ENCODE measurements at regions not wholly inside any gene's neighbourhood (a gene's known extent, or its start where the extent isn't known, plus 50 kb on each side); places are given as distances from the start of the nearest gene placed in this dataset.

DNA sequence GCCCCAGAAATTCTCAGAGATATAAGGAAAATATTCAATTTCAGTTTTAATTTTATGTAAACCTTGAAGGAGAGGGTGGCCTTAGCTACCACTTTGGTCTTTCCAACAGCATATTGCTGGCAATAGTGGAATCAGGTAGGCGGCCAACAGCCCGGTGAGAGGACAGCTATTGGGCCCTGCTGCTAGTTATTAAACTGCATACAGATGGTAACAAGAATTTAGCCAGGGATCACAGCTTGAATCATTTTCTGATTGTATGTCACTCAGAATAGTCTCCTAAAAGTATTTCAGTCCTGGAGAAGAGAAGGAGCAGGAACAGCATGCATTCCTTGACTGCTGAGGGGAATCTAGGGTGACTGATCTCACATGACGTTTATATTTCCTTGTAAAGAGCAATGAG lies 261.4 kb upstream of the SMIM30 start:
- Histone ChIP-seq H3K4ac (ENCODE audit: low read length) (no peak overlapping the region), H3K9me3 (replicated peaks in 1 of 2; ENCODE audit: control insufficient read depth in 2 of 2, insufficient read depth in 1 of 2, low read depth in 1 of 2, low read length in 2 of 2) (no peaks in the 10 kb centered on the region), H3K4me1 (ENCODE audit: control insufficient read depth in 2 of 2, insufficient read depth in 1 of 2, low read depth in 1 of 2, low read length in 2 of 2) (no peaks in the 10 kb centered on the region), H3K4me2 (ENCODE audit: insufficient read depth, low read length, poor library complexity, severe bottlenecking) (no peak overlapping the region), H4K8ac (ENCODE audit: low read depth, low read length) (no peak overlapping the region), H3K4me3 (ENCODE audit: low read length in 2 of 2) (no peak overlapping the region), H2BK120ac (ENCODE audit: low read depth, low read length) (no peak overlapping the region), H3K23ac (ENCODE audit: low read depth, low read length, poor library complexity) (no peak overlapping the region), H3K9ac (ENCODE audit: low read depth, low read length, poor library complexity) (no peak overlapping the region), H3K36me3 (replicated peaks in 1 of 2; ENCODE audit: control insufficient read depth in 2 of 2, insufficient read depth in 2 of 2, low read length in 2 of 2) (no peaks in the 10 kb centered on the region), H2AFZ (ENCODE audit: low read length) (no peak overlapping the region), H2BK12ac (ENCODE audit: low read length) (no peak overlapping the region), H2BK5ac (ENCODE audit: low read length) (no peak overlapping the region), H2BK15ac (ENCODE audit: low read length) (no peak overlapping the region), H3K18ac (ENCODE audit: low read length) (no peak overlapping the region), H2AK5ac (ENCODE audit: low read depth, low read length) (no peak overlapping the region), H3K79me1 (ENCODE audit: low read depth, low read length) (no peaks in the 10 kb centered on the region), H4K91ac (ENCODE audit: low read depth, low read length, poor library complexity) (no peak overlapping the region), H3K27ac (replicated peaks; ENCODE audit: low read length) (no peak overlapping the region), H3K14ac (ENCODE audit: low read length) (no peak overlapping the region), H3K27me3 (ENCODE audit: control insufficient read depth in 3 of 3, insufficient read depth in 3 of 3, low read depth in 1 of 3, low read length in 3 of 3) (no peaks in the 10 kb centered on the region)
- DNase-seq (ENCODE audit: low spot score): no peak
- WGBS, 2 donors (ENCODE audit: extremely low coverage in 2 of 2, insufficient read length in 2 of 2, insufficient replicate concordance in 1 of 2): no CpG with 5 or more reads among the region's 3 CpGs

GRCh38 chr7:113374955-113375354 lies 256.6 kb upstream of the SMIM30 start:
- DNase-seq (ENCODE audit: low spot score): no peak
- no peaks in the 10 kb centered on the region for H3K9me3 ChIP-seq (replicated peaks in 1 of 2; ENCODE audit: control insufficient read depth in 2 of 2, insufficient read depth in 1 of 2, low read depth in 1 of 2, low read length in 2 of 2)
- no peak overlapping the region for H3K9ac ChIP-seq (ENCODE audit: low read depth, low read length, poor library complexity)
- no peak overlapping the region for H2BK12ac ChIP-seq (ENCODE audit: low read length)
- no peaks in the 10 kb centered on the region for H3K27me3 ChIP-seq (ENCODE audit: control insufficient read depth in 3 of 3, insufficient read depth in 3 of 3, low read depth in 1 of 3, low read length in 3 of 3)
- no peak overlapping the region for H3K27ac ChIP-seq (replicated peaks; ENCODE audit: low read length)
- no peak overlapping the region for H2AK5ac ChIP-seq (ENCODE audit: low read depth, low read length)
- no peak overlapping the region for H2BK120ac ChIP-seq (ENCODE audit: low read depth, low read length)
- H2BK5ac ChIP-seq (ENCODE audit: low read length): no peak overlapping the region
- no peak overlapping the region for H3K4me2 ChIP-seq (ENCODE audit: insufficient read depth, low read length, poor library complexity, severe bottlenecking)
- no peak overlapping the region for H3K14ac ChIP-seq (ENCODE audit: low read length)
- no peaks in the 10 kb centered on the region for H3K79me1 ChIP-seq (ENCODE audit: low read depth, low read length)
- H3K18ac ChIP-seq (ENCODE audit: low read length): no peak overlapping the region
- no peak overlapping the region for H2AFZ ChIP-seq (ENCODE audit: low read length)
- H3K36me3 ChIP-seq (replicated peaks in 1 of 2; ENCODE audit: control insufficient read depth in 2 of 2, insufficient read depth in 2 of 2, low read length in 2 of 2): no peaks in the 10 kb centered on the region
- no peak overlapping the region for H2BK15ac ChIP-seq (ENCODE audit: low read length)
- no peak overlapping the region for H4K91ac ChIP-seq (ENCODE audit: low read depth, low read length, poor library complexity)
- no peak overlapping the region for H4K8ac ChIP-seq (ENCODE audit: low read depth, low read length)
- no peak overlapping the region for H3K4ac ChIP-seq (ENCODE audit: low read length)
- WGBS, 2 donors (ENCODE audit: extremely low coverage in 2 of 2, insufficient read length in 2 of 2, insufficient replicate concordance in 1 of 2): no CpG with 5 or more reads among the region's 2 CpGs
- H3K23ac ChIP-seq (ENCODE audit: low read depth, low read length, poor library complexity): no peak overlapping the region
- no peak overlapping the region for H3K4me3 ChIP-seq (ENCODE audit: low read length in 2 of 2)
- H3K4me1 ChIP-seq (ENCODE audit: control insufficient read depth in 2 of 2, insufficient read depth in 1 of 2, low read depth in 1 of 2, low read length in 2 of 2): no peaks in the 10 kb centered on the region

- Histone ChIP-seq H3K4me2 (ENCODE audit: insufficient read depth, low read length, poor library complexity, severe bottlenecking) (no peak overlapping the region), H3K27ac (replicated peaks; ENCODE audit: low read length) (no peak overlapping the region), H3K4me3 (ENCODE audit: low read length in 2 of 2) (no peak overlapping the region), H2AK5ac (ENCODE audit: low read depth, low read length) (no peak overlapping the region), H3K36me3 (replicated peaks in 1 of 2; ENCODE audit: control insufficient read depth in 2 of 2, insufficient read depth in 2 of 2, low read length in 2 of 2) (no peaks in the 10 kb centered on the region), H3K9me3 (replicated peaks in 1 of 2; ENCODE audit: control insufficient read depth in 2 of 2, insufficient read depth in 1 of 2, low read depth in 1 of 2, low read length in 2 of 2) (no peaks in the 10 kb centered on the region), H2BK15ac (ENCODE audit: low read length) (no peak overlapping the region), H2BK12ac (ENCODE audit: low read length) (no peak overlapping the region), H3K79me1 (ENCODE audit: low read depth, low read length) (no peaks in the 10 kb centered on the region), H3K4me1 (ENCODE audit: control insufficient read depth in 2 of 2, insufficient read depth in 1 of 2, low read depth in 1 of 2, low read length in 2 of 2) (no peaks in the 10 kb centered on the region), H3K18ac (ENCODE audit: low read length) (no peak overlapping the region), H3K4ac (ENCODE audit: low read length) (no peak overlapping the region), H2AFZ (ENCODE audit: low read length) (no peak overlapping the region), H4K91ac (ENCODE audit: low read depth, low read length, poor library complexity) (no peak overlapping the region), H2BK5ac (ENCODE audit: low read length) (no peak overlapping the region), H4K8ac (ENCODE audit: low read depth, low read length) (no peak overlapping the region), H3K23ac (ENCODE audit: low read depth, low read length, poor library complexity) (no peak overlapping the region), H3K9ac (ENCODE audit: low read depth, low read length, poor library complexity) (no peak overlapping the region), H3K27me3 (ENCODE audit: control insufficient read depth in 3 of 3, insufficient read depth in 3 of 3, low read depth in 1 of 3, low read length in 3 of 3) (no peaks in the 10 kb centered on the region), H2BK120ac (ENCODE audit: low read depth, low read length) (no peak overlapping the region), H3K14ac (ENCODE audit: low read length) (no peak overlapping the region)
- DNase-seq (ENCODE audit: low spot score): no peak
- WGBS, 2 donors (ENCODE audit: extremely low coverage in 2 of 2, insufficient read length in 2 of 2, insufficient replicate concordance in 1 of 2): no CpG with 5 or more reads among the region's 2 CpGs
Observed at GRCh38 chr7:113373863-113374262, 255.5 kb upstream of the SMIM30 start.

GRCh38 chr7:113371416-113372043 lies 253.2 kb upstream of the SMIM30 start:
- no peak overlapping the region for H3K18ac ChIP-seq (ENCODE audit: low read length)
- no peak overlapping the region for H3K4me2 ChIP-seq (ENCODE audit: insufficient read depth, low read length, poor library complexity, severe bottlenecking)
- no peak overlapping the region for H3K14ac ChIP-seq (ENCODE audit: low read length)
- no peak overlapping the region for H3K23ac ChIP-seq (ENCODE audit: low read depth, low read length, poor library complexity)
- no peak overlapping the region for H2AFZ ChIP-seq (ENCODE audit: low read length)
- H2BK15ac ChIP-seq (ENCODE audit: low read length): no peak overlapping the region
- H3K4me1 ChIP-seq (ENCODE audit: control insufficient read depth in 2 of 2, insufficient read depth in 1 of 2, low read depth in 1 of 2, low read length in 2 of 2): no peaks in the 10 kb centered on the region
- H4K8ac ChIP-seq (ENCODE audit: low read depth, low read length): no peak overlapping the region
- no peak overlapping the region for H2BK5ac ChIP-seq (ENCODE audit: low read length)
- no peaks in the 10 kb centered on the region for H3K79me1 ChIP-seq (ENCODE audit: low read depth, low read length)
- no peak overlapping the region for H3K27ac ChIP-seq (replicated peaks; ENCODE audit: low read length)
- no peak overlapping the region for H2BK120ac ChIP-seq (ENCODE audit: low read depth, low read length)
- H3K36me3 ChIP-seq (replicated peaks in 1 of 2; ENCODE audit: control insufficient read depth in 2 of 2, insufficient read depth in 2 of 2, low read length in 2 of 2): no peaks in the 10 kb centered on the region
- H3K9ac ChIP-seq (ENCODE audit: low read depth, low read length, poor library complexity): no peak overlapping the region
- no peak overlapping the region for H3K4ac ChIP-seq (ENCODE audit: low read length)
- no peak overlapping the region for H2AK5ac ChIP-seq (ENCODE audit: low read depth, low read length)
- H3K27me3 ChIP-seq (ENCODE audit: control insufficient read depth in 3 of 3, insufficient read depth in 3 of 3, low read depth in 1 of 3, low read length in 3 of 3): no peaks in the 10 kb centered on the region
- no peak for DNase-seq (ENCODE audit: low spot score)
- WGBS, 2 donors (ENCODE audit: extremely low coverage in 2 of 2, insufficient read length in 2 of 2, insufficient replicate concordance in 1 of 2): no CpG with 5 or more reads among the region's 4 CpGs
- no peak overlapping the region for H3K4me3 ChIP-seq (ENCODE audit: low read length in 2 of 2)
- no peak overlapping the region for H4K91ac ChIP-seq (ENCODE audit: low read depth, low read length, poor library complexity)
- H3K9me3 ChIP-seq (replicated peaks in 1 of 2; ENCODE audit: control insufficient read depth in 2 of 2, insufficient read depth in 1 of 2, low read depth in 1 of 2, low read length in 2 of 2): no peaks in the 10 kb centered on the region
- no peak overlapping the region for H2BK12ac ChIP-seq (ENCODE audit: low read length)
